GM19193 (cell line): ENCODE measurements at regions not wholly inside any gene's neighbourhood (a gene's known extent, or its start where the extent isn't known, plus 50 kb on each side); places are given as distances from the start of the nearest gene placed in this dataset.

Experiments used
- POLR2A ChIP-seq: IDR thresholded peaks from 4 replicates; pipeline ENCODE4 v1.6.1; 2011; ENCODE audit not compliant: insufficient read depth, insufficient read length; ENCODE audit errors: extremely low read depth

GRCh38 chr5:167804512-167805220, 486.8 kb upstream of the WWC1 start:
- no peak for TF ChIP-seq POLR2A

GRCh38 chr5:167810573-167810972, 480.9 kb upstream of the WWC1 start:
- TF ChIP-seq POLR2A: no peak

- TF ChIP-seq POLR2A: no peak
Observed at GRCh38 chr5:167812871-167813270, 478.6 kb upstream of the WWC1 start.

- no peak for TF ChIP-seq POLR2A
Observed at GRCh38 chr5:167813389-167813788, 478.1 kb upstream of the WWC1 start.

DNA sequence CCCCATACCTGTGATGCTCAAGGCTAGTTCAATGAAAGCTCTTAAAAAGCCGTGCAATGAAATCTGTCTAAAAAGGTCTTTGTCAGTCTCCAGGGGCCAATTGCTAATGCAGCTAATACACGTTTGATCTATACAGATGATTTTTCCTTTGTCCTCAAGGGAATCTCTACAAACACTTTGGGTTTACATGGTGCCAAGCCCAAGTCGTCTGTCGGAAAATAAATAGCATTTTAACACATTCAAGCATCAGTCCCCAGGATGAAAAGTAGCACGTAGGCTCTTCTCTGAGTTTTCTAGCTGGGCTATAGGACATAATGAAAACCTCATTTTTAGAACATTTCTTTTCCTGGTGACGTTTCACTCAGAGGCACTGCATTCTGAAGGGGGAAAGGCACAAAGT, 477.4 kb upstream of the WWC1 start:
- TF ChIP-seq POLR2A: no peak

DNA sequence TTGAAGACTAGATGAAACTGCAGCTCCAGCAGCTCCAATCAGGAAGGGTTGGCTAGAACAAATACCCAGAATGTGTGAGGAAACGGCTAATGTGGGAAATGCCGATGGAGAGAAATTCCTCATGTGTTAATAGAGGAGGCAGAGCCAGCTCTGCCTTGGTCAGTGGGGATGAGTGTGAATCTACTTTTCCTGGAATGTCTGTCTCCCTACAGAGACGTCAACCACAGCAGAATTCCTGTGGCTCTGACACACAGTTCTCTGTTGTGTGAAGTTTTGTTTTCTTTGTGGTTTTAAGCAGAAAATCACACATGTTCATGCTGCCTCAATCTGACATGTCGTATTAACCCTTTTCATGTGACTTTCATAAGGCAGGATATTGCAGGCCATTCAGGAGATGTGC, 476.6 kb upstream of the WWC1 start:
- no peak for TF ChIP-seq POLR2A

- TF ChIP-seq POLR2A: no peak
Observed at GRCh38 chr5:167816354-167816753, 475.1 kb upstream of the WWC1 start.

- no peak for TF ChIP-seq POLR2A
Observed at GRCh38 chr5:167816864-167817263, 474.6 kb upstream of the WWC1 start.

DNA sequence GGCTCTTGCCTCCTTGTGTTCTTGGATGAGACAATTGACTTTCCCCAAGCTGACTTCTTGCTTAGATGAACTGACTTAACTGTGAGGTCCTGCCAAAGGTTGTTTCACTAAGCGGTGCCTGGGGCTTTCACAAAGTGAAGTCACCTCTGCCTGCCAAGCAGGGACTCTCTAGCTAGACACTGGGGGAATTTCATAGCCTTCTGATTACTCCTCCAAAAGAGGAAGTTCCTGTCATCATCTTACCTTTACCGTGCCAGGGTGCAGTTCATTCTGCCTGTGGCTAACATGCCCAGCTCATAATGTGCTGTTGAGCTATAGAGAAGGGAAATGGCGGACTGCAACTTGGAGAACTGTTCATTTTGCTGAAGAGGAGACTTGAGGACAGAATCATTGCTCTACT, 472.0 kb upstream of the WWC1 start:
- no peak for TF ChIP-seq POLR2A

- TF ChIP-seq POLR2A: no peak
Observed at GRCh38 chr5:167820101-167820990, 471.1 kb upstream of the WWC1 start.

- TF ChIP-seq POLR2A: no peak
Observed at GRCh38 chr5:167821151-167821550, 470.3 kb upstream of the WWC1 start.

DNA sequence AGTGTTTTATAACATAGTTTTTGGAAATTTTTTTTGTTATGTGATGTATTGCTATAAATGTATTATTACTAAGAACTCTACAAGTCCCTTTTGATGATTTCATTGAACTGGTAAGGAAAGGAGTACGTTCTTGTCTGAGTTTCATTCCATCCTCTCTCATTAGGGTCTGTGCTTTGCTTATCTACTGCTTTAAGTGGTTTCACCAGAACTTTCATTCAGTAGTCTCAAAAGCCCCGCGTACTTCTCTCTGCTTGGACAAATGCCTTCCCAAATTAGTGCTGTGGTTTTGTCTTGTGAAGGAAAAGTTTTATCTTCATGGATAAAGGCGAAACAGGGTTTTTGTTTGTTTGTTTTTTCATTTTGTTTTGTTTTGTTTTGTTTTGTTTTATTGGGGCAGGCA, 469.8 kb upstream of the WWC1 start:
- no peak for TF ChIP-seq POLR2A

DNA sequence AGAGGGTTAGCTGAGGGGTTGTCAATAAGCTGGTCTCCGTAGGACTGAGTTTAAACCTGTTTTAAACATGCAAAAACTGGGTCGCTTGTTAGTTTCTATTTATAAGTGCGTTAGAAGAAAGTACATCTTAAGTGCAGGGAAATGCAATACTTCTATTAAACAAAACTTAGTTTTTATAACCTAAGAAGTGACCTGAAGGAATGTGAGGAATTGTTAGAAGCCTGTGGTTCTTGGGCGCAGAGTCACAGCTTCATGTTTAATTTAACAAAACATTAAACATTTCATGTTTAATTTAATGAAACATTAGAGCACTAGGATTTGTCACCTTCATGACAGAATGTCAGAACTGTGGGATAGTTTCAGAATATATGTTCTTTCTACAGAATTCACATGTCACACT, 469.2 kb upstream of the WWC1 start:
- no peak for TF ChIP-seq POLR2A

- no peak for TF ChIP-seq POLR2A
Observed at GRCh38 chr5:167823405-167823804, 468.0 kb upstream of the WWC1 start.

- TF ChIP-seq POLR2A: no peak
Observed at GRCh38 chr5:167827766-167828165, 463.7 kb upstream of the WWC1 start.
